NCI-H345 treated with DMSO at 0.1 percent for 48 hours (cell line): ENCODE measurements at regions not wholly inside any gene's neighbourhood (a gene's known extent, or its start where the extent isn't known, plus 50 kb on each side); places are given as distances from the start of the nearest gene placed in this dataset.

Source experiments
- DNase-seq: peaks from one replicate; lab custom pipeline; 2025; ENCODE audit not compliant: unreplicated experiment; lab: John Stamatoyannopoulos, UW

DNA sequence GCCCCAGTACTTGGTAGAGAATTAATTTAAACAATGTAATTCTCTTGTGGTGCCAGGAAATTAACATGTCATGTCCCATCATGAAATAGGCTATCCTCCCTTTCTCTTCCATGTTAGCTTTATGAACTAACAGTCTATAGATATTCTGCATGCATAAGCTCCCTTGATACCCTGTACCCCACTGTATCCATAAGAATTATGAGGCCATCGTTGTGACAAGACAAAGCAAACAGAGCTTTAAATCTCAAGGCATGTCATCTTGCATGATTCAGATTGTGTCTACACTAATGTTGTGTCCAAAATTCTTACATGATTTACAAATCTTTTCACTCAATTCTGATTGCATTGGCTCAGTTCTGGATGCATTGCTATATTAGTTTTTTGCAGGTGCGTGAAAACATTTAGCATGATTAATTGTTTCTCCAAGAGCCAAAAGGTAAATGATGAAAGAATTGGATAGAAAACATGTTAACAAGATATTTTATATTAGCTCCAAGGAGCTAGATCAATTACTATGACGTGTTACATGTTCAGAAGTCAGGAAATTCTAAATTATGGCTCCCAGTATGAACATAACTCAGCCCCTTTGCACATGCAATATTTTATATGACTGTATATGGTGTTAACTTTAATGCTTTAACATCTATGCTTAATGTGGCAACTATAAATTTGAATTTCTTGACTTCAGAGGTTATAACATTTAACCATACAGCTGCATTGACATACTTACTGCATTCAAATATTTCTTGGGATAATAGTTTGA lies 620.3 kb downstream of the SLC4A3 start:
- DNase-seq = no peak

GRCh38 chr2:220259662-220260061 lies 632.2 kb downstream of the SLC4A3 start:
- no peak for DNase-seq

DNA sequence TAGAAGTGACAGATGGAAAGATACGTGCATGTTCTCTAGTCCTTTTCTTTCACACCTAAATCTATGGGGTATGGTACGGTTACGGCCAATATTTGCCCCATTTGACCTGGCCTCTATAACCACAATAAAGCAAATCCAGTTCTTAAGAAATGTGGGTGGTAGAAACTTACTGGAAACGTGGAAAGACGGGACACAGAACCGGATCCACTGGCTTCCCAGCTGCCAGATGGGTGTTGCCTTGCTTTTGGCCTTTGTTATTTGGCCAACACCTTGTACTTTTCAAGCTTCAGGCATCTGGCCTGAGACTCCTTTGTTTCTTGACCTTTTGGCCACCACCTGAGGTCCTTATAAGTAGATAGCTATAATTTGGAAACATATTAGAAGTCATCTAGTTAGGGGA lies 635.9 kb downstream of the SLC4A3 start:
- DNase-seq = no peak

GRCh38 chr2:220269367-220269766 lies 641.9 kb downstream of the SLC4A3 start:
- DNase-seq = peak; percentile 10

- DNase-seq = no peak
These were observed 643.1 kb downstream of the SLC4A3 start for GRCh38 chr2:220270481-220271070.

GRCh38 chr2:220272656-220273055 lies 645.2 kb downstream of the SLC4A3 start:
- DNase-seq = no peak

DNA sequence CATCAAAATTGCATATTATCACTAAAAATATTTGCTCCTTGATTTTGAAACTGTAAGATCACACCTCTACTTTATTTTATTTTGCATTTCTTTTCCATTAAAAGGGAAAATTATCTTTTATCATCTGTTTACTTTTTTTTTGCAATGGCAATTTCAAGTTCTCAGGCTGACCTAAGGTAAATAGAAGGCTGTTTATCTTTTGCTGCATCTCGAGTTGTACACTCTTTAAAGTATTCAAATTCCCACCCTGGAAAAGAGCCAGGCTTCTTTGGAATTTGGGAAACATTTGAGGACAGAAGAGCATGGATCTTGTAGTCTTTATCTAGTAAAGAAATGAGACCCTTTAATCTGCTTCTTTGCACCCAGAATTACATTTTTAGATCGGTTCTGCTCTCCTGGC lies 645.7 kb downstream of the SLC4A3 start:
- no peak for DNase-seq

DNA sequence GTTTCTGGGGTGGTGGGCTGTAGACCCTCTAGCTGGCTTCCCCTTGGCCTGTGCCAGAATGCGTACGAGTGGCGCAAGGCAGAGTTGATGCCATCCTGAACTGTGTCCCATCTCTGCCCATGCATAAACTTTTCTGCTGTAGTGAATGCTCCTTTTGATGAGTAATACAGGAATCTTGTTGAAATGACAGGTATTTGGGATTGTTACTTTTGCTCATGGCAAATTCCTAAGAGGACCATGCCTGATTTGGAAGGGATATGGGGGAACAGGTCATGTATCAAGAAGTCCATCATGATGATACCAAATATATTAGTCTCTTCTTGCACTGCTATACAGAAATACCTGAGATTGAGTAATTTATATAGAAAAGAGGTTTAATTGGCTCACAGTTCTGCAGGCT lies 648.0 kb downstream of the SLC4A3 start:
- DNase-seq = no peak

DNA sequence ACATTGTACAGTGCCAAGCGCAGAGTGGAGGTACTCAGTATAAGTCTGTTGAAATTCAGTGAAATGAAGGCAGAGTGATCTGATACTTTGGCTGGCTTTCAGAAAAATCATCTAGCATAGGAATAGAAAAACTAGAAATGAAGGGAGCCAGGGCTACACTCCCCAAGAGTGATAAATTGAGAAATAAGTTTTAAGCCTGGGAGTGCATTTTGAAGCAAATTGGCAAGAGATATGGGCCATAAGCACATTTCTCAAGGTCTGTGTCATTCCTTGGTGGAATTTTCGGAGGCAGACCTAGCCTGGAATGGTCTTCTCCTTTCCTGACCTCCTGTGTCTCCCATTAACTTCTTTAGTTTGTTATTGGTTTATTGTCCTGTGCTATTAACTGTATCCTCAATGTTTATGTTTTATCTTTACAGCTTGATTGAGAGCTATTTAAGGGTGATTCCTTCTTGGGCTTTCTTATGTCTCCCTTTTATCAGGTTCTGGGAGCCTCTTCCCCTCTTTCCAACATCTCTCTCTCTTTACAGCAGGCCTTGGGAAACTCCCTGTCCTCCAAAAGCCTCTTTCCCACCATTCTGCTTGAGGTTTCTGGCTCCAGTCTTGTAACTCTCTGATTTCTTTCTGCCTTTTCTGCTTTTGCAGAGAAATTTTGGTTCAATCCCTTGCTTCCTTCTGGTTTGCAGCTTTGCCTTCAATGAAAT lies 649.5 kb downstream of the SLC4A3 start:
- DNase-seq = no peak

- no peak for DNase-seq
These were observed 650.1 kb downstream of the SLC4A3 start for GRCh38 chr2:220277445-220277975.

DNA sequence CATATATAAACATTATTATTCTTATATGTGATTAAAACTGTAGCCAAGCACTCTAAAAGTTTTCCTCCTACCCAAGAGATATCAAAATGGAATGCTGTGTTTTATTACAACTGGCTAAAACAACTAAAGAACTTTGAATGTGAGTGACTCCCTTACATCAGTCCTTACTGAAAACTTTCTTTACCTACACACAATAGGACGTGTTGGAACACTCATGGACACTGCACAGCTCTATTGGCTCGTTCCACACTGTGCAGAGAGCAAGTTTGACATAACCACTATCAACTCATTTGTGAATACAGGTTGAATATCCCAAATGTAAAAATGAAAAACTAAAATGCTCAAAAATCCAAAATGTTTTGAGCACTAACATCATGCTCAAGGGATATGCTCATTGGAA lies 650.6 kb downstream of the SLC4A3 start:
- no peak for DNase-seq

GRCh38 chr2:220279372-220279771 lies 651.9 kb downstream of the SLC4A3 start:
- no peak for DNase-seq

- no peak for DNase-seq
These were observed 652.4 kb downstream of the SLC4A3 start for GRCh38 chr2:220279840-220280239.

DNA sequence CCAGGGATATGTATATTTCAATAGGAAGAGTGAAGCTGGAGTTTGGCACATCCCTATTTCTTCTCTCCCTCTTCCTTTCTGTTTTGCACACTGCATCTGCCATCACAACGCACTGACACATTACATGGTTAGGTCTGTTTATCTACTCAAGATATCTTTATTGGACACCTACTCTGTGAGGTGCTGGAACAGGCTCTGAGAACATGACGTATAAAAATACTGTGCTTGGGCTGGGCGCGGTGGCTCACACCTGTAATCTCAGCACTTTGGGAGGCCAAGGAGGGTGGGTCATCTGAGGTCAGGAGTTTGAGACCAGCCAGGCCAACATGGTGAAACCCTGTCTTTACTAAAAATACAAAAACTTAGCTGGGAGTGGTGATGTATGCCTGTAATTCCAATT lies 653.3 kb downstream of the SLC4A3 start:
- no peak for DNase-seq

- DNase-seq = no peak
These were observed 654.3 kb downstream of the SLC4A3 start for GRCh38 chr2:220281771-220282170.

DNA sequence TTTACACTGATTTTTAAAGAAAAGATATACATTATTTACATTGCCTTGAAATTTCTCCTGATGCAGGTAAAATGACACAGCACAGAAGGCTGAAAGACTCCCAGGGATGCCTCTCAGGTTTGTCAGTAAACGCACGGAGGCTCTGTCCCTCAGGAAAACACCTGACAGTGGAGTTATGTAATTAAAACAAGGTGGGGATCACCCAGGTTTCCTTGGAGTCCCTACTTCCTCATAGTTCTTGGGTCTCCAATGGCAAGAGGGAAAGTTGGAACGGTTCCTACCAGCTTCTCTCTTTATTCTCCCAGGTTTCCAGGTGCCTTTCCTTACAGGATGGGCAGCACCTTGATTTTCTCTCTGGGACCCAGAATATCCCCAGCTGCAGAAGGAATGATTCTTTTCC lies 654.8 kb downstream of the SLC4A3 start:
- no peak for DNase-seq

GRCh38 chr2:220293966-220294365 lies 666.5 kb downstream of the SLC4A3 start:
- DNase-seq = no peak

DNA sequence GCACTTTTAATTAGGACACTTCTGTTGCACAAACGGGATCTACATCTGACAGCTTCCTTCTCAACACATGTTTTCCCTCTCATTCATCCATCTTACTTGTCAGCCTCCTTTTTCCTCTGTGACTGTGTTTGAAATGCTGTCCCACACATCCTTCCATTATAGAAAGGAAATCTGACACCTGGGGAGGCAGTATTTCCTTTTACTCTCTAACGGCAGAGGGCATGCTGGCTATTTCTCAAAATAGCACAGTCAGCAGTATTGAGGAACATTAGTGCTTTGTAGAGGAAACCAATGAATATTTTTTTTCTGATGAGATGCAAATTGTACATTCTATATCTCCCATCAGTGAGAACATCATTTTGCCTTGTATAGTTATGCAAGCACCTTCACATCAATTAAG lies 668.7 kb downstream of the SLC4A3 start:
- no peak for DNase-seq

DNA sequence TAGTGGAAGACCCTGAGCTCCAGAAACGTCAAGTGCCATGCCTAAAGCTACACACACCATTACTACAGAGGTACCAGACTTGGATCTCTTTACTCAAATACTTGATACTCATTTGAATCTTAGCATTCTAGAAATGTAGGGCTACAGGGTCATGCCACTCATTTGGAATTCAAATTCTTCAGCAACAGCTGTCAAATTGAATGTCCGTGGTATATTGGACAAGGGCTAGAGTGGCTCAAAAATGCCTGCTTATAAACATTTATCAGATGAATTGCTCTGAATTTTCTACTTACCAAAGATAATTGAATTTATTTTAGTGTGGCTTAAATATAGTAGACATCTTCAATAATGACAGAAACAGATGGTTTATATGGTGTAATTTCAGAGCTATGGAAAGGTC lies 669.7 kb downstream of the SLC4A3 start:
- DNase-seq = no peak

DNA sequence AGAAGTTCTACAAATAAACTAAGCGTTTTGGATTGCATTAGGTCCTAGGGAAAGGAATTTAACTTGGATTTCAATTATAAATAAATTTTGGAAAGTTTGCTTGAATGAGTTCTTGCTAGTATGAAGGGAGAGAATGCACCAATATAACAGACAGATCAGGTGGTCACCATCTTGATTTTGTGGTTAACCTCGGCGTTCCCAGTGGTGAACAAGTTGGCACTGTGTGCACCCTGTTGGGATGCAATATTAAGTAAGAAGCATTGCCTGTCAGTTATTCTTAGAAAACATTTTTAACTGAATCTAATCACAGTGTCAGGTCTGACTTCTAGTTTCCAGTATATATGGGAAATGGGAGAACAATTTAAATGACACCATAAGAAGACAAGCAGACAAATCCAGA lies 673.4 kb downstream of the SLC4A3 start:
- no peak for DNase-seq

DNA sequence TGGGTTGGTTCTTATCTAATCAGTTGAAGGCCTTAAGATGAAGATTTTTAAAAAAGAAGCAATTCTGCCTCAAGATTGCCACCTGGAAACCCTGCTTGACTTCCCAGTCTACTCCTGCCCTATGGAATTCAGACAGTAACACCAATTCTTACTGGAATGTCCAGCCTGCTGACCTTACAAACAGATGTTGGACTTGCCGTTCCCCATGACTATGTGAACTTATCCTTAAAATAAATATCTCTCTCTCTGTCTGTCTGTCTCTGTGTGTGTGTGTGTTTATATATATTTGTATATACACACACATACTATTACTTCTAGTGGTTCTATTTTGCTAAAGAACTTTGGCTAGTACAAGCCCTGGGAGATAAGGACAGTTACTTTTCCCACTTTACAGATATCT lies 675.3 kb downstream of the SLC4A3 start:
- no peak for DNase-seq

- DNase-seq = no peak
These were observed 681.8 kb downstream of the SLC4A3 start for GRCh38 chr2:220309215-220309614.
